Duodenal mucosa (tissue), 2 donors: ENCODE measurements at regions not wholly inside any gene's neighbourhood (a gene's known extent, or its start where the extent isn't known, plus 50 kb on each side); places are given as distances from the start of the nearest gene placed in this dataset.

ENCODE experiments used
- H3K27ac ChIP-seq: one replicate; pipeline ENCODE4 v1.7.0; 2013; ENCODE audit warnings: low read depth, low read length
- H3K27me3 ChIP-seq, 2 donors: one replicate each; pipeline ENCODE4 v1.7.0; 2013; ENCODE audit warnings: low read length in 2 of 2, control low read depth in 1 of 2; ENCODE audit not compliant: insufficient read depth in 2 of 2, control insufficient read depth in 1 of 2
- H3K36me3 ChIP-seq, 2 donors: one replicate each; pipeline ENCODE4 v1.7.0; 2013; ENCODE audit warnings: low read length in 2 of 2, control low read depth in 1 of 2; ENCODE audit not compliant: insufficient read depth in 2 of 2, control insufficient read depth in 1 of 2
- H3K4me1 ChIP-seq, 2 donors: one replicate each; pipeline ENCODE4 v1.7.0; 2013; ENCODE audit warnings: low read length in 2 of 2, control low read depth in 1 of 2; ENCODE audit not compliant: insufficient read depth in 2 of 2, control insufficient read depth in 1 of 2
- H3K4me3 ChIP-seq, 2 donors: one replicate each; pipeline ENCODE4 v1.7.0; 2013; ENCODE audit warnings: low read length in 2 of 2, low read depth in 1 of 2
- H3K9ac ChIP-seq, 2 donors: one replicate each; pipeline ENCODE4 v1.7.0; 2013; ENCODE audit warnings: low read length in 2 of 2, low read depth in 1 of 2
- H3K9me3 ChIP-seq, 2 donors: one replicate each; pipeline ENCODE4 v1.7.0; 2013; ENCODE audit warnings: low read length in 2 of 2, control low read depth in 1 of 2; ENCODE audit not compliant: control insufficient read depth in 1 of 2

DNA sequence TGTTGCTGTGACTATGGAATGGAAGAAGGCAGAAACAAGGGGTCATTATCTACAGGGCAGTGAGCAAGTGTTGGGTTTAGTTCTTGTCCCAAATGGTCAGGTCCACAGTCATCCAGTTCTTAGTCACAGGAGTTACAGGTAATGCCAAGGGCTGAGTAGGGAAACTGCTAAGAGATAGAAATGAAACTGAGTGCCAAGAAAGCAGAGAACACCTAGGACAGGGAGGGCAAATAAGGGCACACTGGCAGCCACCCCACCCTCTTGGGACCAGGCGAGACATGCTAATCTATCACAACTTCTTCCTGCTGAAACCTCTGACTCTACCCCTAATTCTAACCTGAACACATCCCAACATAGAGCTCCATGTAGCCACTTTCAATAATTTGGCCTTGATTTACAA, 103.2 kb downstream of the KLF4 start:
- Histone ChIP-seq H3K4me1 (peaks cover 6 to 13% of the 10 kb centered on the region in 2 donors), H3K36me3 (no peaks in the 10 kb centered on the region), H3K27me3 (no peaks in the 10 kb centered on the region), H3K27ac (no peak overlapping the region), H3K4me3 (no peak overlapping the region), H3K9me3 (no peaks in the 10 kb centered on the region), H3K9ac (no peak overlapping the region)
